ENCODE measurements at regions not wholly inside any gene's neighbourhood (a gene's known extent, or its start where the extent isn't known, plus 50 kb on each side); places are given as distances from the start of the nearest gene placed in this dataset.
"Not testable (repeated sequence)": the region's sequence is repeated elsewhere in the genome, so short reads cannot be mapped to it uniquely, and the experiment has no call there.

DNA sequence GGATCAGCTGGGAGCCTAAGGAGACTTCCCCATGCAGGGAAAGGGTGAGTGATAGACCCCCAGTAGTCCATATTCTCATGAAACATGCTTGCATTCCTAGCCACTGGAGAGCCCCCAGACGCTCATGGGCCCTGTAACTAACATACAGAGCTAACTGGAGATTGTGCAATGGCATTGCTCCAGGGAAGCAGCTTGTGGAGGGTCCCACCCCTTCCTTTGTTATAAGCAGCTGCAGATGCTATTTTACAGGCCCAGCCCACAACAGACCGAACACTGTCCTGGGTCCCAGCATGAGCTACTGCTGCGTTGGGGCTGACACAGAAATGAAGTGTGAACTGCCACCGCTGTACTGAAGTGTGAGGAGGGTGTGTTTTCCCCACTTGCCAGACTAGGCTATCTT, 1465.7 kb upstream of the DIAPH2 start:
- no peak for DNase-seq

- no peak for DNase-seq
Measured at GRCh38 chrX:95248386-95248785, 1436.3 kb upstream of the DIAPH2 start.

- DNase-seq: no peak
Measured at GRCh38 chrX:95290455-95290854, 1394.2 kb upstream of the DIAPH2 start.

DNA sequence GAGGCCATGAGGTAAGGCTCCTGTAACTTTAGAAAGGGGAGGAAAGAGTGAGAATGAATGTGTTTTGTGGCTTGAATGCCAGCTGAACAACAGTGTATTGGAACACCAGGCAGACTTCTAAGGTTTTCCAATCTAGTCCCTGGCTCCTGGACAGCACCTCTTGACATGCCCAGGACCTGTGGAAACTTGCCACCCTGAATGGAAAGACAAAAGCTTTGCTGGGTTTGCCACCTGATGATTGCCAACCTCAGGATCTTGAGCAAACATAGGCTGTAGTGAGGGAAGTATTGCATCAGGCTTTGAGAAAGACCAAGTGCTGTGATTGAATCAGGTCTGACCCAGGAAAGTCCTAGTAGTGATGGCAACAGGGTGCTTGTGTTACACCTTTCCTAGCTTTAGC, 1393.1 kb upstream of the DIAPH2 start:
- no peak for DNase-seq

DNA sequence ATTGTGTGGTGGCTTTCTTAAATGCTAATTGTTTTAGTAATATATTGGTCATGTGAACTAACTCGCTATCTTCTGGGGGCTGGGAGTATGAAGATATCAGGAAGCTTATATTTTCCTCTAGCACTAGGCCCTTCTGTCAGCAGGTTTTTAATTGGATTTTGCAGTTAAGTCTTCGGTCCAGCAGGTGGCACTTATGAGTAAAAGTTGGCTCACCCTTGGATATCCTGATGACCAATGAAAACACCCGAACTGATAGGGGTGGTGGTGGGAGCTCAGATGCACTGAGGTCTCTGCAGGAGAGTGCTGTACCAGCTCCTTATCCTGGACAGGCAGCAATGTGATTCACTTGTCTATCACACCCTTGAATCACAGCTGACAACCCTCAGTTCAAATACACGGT, 1365.8 kb upstream of the DIAPH2 start:
- DNase-seq: no peak

- DNase-seq: no peak
Measured at GRCh38 chrX:95325185-95325584, 1359.5 kb upstream of the DIAPH2 start.

DNA sequence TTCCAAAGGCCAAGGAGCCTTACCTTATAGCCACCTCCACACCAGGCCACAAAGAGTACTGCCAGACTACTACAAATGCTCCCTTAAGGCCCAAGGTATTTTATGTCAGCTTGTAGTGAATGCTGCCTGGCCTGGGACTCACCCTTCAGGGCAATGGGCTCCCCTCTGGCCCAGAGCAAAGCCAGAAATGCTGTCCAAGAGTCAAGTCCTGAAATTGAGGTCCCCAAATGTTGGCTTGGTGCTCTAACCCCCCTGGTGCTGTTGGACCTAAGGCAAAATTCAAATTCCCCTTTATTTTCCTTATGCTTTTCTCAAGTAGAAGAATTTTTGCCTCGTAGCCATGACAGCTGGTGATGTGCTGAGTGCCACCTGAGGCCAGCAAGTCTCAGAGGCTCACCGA, 1354.3 kb upstream of the DIAPH2 start:
- no peak for DNase-seq

- no peak for DNase-seq
Measured at GRCh38 chrX:95332530-95332929, 1352.1 kb upstream of the DIAPH2 start.

DNA sequence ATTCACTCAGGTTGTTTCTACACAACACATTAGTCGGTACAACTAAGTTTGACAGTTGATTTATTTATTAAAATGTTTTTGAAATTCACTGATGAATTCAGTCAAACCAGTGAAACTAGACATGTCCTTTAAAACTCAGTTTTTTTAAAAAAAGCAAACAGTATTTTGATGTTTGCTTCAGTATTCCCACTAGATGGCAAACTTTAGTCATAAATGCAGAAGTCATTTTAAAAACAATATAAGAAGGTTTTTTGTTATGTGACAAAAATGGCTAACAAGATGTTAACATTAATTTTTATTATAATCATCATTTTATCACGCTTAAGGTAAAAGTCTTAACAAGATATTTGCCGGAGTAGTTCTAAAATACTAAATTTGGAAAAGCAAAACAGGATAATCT, 1337.8 kb upstream of the DIAPH2 start:
- no peak for DNase-seq

GRCh38 chrX:95350774-95351488, 1333.7 kb upstream of the DIAPH2 start:
- no peak for DNase-seq

- no peak for DNase-seq
Measured at GRCh38 chrX:95367286-95367685, 1317.4 kb upstream of the DIAPH2 start.

DNA sequence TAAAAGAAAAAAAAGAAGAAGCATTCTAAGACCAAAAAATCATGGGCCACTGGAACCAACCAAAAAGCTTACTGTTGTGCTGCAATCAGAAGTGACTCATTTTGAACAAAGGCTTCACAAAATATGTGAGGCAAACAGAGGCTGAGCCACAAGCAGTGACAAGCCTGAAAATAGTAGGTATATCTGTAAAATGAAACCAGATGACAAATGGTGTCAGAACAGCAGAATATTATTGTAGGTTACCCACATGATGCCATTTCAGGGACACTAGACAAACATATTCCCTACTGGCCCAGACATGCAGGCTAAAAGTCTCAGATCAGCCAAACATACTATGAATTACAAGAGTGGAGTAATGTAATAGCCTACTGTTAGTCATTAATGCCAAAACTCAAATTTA, 1301.8 kb upstream of the DIAPH2 start:
- no peak for DNase-seq

- no peak for DNase-seq
Measured at GRCh38 chrX:95383778-95384177, 1300.9 kb upstream of the DIAPH2 start.

- DNase-seq: peak; percentile 0
Measured at GRCh38 chrX:95427389-95427788, 1257.3 kb upstream of the DIAPH2 start.

DNA sequence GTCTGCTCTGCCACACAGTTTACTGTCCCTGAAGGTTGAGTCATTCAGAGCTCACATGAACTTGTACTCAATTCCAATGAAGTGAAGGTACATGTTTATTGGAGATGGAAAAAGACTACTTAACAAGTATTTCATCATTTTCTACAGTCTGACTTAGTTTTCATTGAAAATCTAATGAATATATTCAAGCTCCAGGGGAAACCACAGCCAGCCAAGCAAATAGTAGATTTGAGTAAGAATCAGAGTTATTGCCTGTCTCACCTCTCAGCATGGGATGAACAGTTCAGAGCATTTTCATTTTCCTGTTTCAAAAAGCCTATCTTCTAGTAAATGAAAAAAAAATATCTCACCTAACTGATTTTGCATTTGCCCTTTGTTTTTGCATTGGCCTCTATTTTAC, 1249.4 kb upstream of the DIAPH2 start:
- DNase-seq: no peak

DNA sequence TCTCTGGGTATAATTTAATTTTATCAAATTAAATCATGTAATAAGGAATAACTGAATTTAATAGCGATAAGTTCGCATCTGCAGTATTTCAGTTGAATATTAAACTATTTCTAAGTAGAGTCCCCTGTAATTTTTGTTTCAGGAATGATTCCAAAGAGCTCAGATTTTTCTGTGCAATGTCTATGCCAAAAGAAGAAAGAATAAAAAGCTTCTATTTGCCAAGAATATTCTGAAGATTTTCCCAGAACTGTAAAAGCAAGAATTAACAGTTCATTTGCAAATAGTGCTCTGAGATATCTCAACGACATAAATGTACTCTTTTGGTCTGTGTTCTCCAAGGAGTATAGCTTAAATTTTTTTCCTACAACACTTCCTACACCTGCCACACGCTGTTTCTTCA, 1242.8 kb upstream of the DIAPH2 start:
- no peak for DNase-seq

DNA sequence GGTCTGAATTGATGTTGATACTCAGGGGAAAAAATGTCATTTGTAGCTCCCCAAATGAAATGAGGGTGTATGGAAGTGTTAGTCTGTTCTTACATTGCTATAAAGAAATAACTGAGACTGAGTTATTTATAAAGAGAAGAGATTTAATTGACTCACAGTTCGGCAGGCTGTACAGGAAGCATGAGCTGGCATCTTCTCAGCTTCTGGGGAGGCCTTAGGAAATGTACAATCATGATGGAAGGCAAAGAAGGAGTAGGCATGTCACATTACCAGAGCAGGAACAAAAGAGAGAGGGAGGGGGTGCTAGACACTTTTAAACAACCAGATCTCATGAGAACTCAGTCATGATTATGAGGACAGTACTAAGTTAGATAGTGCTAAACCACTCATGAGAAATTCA, 1199.9 kb upstream of the DIAPH2 start:
- DNase-seq: no peak

DNA sequence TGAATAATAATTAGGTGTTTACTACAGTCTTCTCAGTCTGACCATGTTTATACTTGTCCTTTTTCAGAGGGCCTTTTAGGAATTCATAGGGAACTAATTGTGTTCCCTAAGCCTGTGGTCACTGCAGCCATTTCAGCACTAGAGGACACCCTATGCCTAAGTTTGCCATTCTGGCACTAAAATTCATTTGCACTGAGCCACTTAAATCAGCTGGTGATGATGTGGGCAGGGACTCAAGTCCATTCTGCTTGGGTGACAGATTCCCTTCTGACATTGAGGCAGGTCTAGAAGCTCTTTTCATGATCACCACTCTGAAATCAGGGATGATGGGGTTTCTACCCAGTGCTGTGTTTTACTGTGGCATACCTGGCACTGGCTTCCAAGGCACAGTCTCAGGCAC, 1178.9 kb upstream of the DIAPH2 start:
- DNase-seq: no peak

GRCh38 chrX:95509474-95509873, 1175.2 kb upstream of the DIAPH2 start:
- DNase-seq: no peak

DNA sequence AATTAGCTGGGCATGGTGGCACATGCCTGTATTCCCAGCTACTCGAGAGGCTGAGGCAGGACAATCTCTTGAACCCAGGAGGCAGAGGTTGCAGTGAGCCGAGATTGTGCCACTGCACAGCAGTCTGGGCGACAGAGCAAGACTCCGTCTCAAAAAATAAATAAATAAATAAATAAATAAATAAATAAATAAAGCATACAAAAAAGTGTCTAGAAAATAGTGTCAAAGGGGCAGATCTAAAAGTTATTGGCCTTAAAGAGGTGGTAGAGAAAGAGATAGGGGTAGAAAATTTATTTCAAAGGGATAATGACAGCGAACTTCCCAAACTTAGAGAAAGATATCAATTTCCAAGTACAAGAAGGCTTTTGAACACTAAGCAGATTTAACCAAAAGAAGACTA, 1160.6 kb upstream of the DIAPH2 start:
- not testable (repeated sequence) for DNase-seq

DNA sequence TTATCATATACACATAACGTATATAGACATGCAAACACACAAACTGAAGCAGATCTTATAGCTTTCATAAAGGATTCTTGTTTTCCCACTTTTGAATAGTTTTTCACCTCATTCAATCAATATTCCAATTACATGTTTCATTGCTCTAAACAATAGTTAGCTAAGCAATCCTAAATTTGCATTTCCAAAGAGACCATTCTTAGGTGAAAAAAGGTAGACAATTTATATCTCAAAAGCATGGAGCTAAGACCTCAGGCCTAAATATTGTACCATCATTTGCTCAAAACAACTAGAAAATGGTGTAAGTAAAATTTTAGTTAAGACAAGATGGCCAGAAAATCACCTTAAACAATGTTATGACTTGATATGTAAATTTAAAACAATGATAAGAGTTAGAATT, 1148.5 kb upstream of the DIAPH2 start:
- no peak for DNase-seq

DNA sequence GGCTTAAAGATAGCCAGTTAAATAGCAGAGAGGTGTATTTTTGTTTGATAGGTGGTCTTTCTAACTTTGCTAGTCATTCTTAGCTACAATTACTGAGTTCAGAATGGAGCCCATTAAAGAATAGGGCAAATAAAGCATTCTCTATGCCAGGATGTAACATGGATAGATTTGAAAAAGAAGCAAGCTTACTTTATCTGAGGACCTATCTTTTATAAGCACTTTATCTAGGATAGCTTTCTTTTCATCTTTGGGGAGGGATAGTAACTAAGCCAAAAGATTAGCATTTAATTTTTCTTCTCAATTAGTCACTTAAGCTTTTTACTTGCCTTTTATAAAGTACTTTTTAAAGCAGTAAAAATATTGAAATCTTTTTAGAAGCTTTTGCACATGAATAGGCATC, 1148.0 kb upstream of the DIAPH2 start:
- DNase-seq: no peak

DNA sequence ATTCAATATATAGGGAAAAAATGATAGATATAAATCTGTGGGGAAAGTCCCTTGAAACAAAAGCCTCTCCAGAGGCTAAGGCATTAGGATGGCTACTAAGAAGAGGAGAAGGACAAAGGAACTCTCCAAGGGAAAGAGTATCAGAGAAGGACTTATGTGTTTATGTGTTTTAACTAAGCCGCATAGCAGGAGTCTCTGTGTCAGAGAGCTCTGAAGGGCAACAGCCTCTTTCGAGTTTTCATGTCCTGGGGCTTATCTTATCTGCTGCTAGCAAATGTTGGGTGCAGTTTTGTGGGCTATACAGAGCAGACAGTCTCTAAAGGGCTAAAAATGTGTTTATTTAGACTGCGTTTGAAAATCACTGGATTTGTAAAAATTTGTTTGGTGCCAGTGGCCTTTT, 1145.6 kb upstream of the DIAPH2 start:
- no peak for DNase-seq

- not testable (repeated sequence) for DNase-seq
Measured at GRCh38 chrX:95549552-95549951, 1135.1 kb upstream of the DIAPH2 start.

DNA sequence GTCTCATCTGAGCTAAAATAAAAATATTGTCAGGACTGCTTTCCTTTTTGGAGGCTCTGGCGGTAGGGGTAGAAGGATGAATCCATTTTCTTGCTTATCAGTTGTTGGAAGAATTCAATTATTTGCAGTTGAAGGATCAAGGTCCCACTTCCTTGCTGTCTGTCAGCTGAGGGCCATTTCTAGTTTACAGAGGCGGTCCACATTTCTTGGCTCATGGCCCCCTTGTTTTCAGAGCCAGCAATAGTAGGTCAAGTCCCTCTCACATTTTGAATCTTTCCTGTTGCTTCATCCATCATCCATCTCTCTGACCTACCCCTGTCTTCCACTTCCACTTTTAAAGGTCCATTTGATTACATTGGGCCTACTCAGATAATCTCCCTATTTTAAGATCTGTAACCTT, 1099.3 kb upstream of the DIAPH2 start:
- DNase-seq: no peak

DNA sequence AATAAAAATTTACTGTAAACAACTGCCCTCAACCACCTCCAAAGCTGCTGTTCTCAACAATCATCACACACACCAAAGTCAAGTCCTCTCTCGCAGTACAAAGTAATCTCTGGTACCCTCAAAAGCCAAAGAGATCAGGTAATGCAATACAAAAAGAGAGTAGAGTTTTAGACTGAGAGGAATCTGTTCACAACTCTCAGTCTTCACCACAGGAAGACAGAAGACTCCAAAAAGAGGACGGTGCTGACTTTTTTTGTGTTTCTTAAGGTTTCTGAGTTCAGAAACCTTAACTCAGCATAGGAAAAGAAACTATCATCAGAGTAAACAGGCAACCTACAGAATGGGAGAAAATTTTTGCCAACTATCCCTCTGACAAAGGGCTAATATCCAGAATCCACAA, 1072.3 kb upstream of the DIAPH2 start:
- no peak for DNase-seq

Measured in fibroblast of skin of right biceps (primary cell).